HG02588 (cell line): ENCODE measurements at regions not wholly inside any gene's neighbourhood (a gene's known extent, or its start where the extent isn't known, plus 50 kb on each side); places are given as distances from the start of the nearest gene placed in this dataset.
"Not testable (repeated sequence)": the region's sequence is repeated elsewhere in the genome, so short reads cannot be mapped to it uniquely, and the experiment has no call there.

Experiments
- ATAC-seq: cut with Tn5 transposase; IDR thresholded peaks from one replicate; pipeline ENCODE4 v1.9.1; 2021; ENCODE audit warnings: mild to moderate bottlenecking, moderate library complexity; ENCODE audit not compliant: unreplicated experiment

DNA sequence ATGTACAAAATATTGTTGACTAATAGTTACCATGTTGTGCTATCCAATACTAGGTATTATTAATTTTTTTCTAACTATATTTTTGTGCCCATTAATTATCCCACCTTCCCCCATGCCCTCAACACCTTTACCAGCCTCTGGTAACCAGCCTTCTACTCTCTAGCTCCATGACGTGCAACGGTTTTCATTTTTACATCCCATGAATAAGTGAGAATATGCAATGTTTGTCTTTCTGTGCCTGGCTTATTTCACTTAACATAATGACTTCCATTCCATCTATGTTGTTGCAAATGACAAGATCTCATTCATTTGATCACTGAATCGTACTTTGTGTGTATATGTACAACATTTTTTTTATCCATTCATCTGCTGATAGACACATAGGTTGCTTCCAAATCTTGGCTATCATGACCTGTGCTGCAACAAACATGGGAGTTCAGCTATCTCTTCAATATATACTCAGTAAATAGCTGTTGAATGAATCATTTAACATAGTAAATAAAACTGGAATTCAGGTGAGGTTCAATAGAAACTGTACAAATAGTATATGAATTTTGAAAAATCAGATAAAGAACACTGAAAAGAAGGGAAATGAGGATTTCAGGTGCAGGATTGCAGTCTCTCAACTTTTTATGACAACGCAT is 509.0 kb upstream of the MIR17HG start:
- ATAC-seq = no peak

- no peak for ATAC-seq
These were observed 508.4 kb upstream of the MIR17HG start for GRCh38 chr13:90839061-90839460.

DNA sequence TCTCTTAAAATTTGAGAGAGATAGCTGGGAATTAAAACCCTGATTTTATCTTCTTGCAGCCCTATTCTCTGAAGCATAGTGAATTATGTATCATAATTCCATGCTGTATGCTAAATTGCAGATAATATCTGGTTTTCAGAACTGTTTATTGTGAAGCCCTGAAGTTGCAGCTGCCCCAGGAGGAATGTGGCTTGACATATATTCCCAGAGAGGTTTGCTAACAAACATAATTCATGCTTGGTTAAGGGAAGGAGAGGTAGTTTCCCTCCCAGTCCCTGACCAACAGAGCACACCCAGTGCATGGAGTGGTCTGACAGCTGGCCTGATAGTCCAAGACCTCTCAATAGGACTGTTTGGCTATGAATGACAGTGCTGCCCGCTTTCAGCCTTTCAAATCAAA is 500.6 kb upstream of the MIR17HG start:
- ATAC-seq = no peak

GRCh38 chr13:90853666-90854065 is 493.8 kb upstream of the MIR17HG start:
- ATAC-seq = not testable (repeated sequence)

DNA sequence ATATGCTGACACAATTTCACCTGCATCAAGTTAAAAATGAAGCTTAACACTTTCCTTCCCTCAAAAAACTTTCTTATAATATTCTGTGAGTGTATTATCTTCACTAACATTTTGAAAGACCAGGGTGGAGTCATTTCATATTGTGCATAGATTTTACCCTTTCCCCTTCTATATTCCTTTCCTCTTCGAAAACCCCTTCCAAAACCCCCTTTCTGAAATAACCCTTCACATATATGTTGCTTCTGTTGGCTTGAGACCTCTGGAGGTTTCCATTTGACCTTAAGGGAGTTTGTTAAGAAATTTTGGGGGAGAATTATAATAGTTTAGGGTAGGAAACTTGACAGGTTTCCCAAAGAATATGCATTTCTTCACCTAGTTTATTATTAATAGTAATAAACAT is 489.6 kb upstream of the MIR17HG start:
- no peak for ATAC-seq

GRCh38 chr13:90866006-90866405 is 481.5 kb upstream of the MIR17HG start:
- no peak for ATAC-seq

GRCh38 chr13:90867336-90867683 is 480.2 kb upstream of the MIR17HG start:
- ATAC-seq = peak; percentile 91

DNA sequence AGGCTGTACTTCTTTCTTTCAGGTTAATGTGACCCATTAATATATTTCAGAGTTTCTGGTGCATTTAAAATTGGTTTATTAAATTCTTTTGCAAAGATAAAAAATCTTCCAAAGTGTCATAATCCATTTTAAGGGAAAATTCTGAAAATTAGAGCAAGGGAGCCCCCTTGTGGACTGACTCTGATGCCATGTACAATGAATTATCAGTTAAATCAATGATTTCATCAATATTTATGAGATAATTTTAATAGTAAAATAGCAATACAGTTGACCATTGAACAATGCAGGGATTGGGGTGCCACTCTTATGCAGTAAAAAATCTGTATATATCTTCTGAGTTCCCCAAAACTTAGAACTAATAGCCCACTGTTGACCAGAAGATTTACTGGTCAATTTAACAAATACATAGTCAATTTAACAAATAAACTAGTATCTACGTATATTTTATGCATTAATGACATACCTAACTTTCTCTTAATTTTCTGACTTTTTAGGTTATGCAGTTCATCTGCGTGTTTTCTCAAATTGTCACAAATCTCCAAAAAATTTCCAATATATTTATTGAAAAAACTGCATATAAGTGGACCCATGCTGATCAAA is 479.1 kb upstream of the MIR17HG start:
- ATAC-seq = no peak

DNA sequence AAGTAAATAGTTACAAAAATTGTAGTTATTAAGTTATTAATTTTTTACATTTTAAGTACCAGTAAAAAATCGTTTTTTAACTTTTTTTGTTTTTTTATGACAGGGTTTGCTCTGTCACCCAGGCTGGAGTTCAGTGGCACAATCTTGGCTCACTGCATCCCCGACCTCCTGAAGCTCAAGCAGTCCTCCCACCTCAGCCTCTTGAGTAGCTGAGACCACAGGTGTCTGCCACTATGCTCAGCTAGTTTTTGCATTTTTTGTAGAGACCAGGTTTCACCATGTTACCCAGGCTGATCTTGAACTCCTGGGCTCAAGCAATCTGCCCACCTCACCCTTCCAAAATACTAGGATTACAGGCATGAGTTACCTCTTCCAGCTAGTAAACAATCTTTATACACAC is 477.9 kb upstream of the MIR17HG start:
- ATAC-seq = no peak

DNA sequence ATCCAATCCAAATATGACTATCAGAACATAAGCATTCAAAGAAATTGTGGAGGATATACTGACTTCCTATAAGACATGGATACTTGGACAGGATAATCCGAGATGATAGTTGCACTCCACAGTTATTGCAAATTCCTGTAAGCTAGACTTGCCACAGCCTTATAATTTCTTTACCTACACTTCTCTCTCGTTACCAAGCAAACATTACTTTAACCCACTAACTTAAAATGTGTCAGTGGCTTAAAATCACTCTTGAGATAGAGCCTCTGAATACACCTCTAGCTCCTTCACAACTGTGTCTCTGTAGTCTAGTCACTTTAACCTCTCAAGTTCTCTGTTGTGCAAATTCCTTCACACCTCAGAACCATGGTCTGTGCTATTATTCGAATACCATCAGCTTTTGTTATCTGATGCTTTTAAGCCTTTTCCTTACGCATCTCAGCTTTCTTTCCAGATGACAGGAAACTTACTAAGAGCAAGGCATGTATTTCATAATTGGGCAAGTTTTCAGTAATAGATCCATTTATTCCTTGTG is 474.9 kb upstream of the MIR17HG start:
- no peak for ATAC-seq

DNA sequence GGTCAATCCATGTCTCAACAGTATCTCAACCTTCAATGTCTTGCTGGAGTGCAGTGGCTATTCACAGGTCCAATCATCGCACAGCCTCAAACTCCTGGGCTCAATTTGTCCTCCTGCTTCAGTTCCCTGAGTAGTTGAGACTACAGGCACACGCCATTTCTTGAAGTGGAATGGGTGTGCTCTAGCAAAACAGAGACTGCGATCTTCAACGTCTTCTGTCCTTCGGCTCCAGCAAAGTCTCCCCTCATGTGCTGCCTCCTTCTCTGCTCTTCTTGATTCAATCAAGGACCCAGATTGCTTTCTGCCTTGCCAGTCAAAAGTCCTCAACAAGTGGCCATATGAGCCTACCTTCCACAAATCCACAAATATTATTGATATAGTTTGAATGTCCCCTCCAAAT is 466.7 kb upstream of the MIR17HG start:
- ATAC-seq = no peak

GRCh38 chr13:90882551-90882950 is 464.9 kb upstream of the MIR17HG start:
- no peak for ATAC-seq

- no peak for ATAC-seq
These were observed 463.9 kb upstream of the MIR17HG start for GRCh38 chr13:90883592-90883991.

DNA sequence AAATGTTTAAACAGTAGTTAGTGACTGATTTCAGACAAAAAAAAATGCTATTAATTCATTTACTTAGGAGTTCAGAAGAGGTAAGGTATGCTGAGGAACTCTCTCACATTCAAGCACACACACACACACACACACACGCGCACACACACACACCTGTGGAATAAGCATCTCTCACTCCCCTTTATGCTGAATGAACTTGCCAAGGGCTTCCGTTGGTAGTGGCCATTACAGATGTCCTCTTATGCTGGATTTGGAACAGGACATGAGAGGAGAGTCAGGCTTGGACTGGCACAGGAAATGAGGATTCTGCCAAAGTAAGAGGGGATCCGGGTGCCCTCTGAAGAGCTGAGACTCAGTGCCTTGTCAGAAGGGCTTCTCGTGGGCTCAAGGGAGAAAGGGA is 463.4 kb upstream of the MIR17HG start:
- ATAC-seq = no peak

- no peak for ATAC-seq
These were observed 457.3 kb upstream of the MIR17HG start for GRCh38 chr13:90889906-90890834.

- no peak for ATAC-seq
These were observed 456.2 kb upstream of the MIR17HG start for GRCh38 chr13:90891329-90891728.

GRCh38 chr13:90893199-90893598 is 454.3 kb upstream of the MIR17HG start:
- not testable (repeated sequence) for ATAC-seq

DNA sequence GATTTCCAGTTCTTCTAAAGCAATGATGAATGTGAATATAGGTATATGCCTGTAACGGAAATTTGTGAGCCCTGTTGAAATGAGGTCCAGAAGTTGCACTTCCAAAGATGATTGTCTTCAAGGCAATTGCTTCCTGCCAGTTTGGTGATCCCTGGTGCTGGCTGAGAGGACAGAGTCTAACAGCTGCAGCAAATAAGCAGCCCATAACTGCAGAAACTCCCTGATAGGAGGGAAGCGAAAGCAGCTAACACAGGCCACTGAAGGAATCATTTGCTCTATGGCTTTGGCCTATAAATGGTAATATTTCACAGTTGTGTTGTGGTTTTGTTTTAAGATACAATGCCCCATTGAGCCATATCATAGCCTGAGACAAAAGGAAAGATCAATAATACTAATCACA is 451.5 kb upstream of the MIR17HG start:
- ATAC-seq = no peak

- no peak for ATAC-seq
These were observed 448.7 kb upstream of the MIR17HG start for GRCh38 chr13:90898811-90899210.

- ATAC-seq = no peak
These were observed 448.1 kb upstream of the MIR17HG start for GRCh38 chr13:90899416-90899815.

DNA sequence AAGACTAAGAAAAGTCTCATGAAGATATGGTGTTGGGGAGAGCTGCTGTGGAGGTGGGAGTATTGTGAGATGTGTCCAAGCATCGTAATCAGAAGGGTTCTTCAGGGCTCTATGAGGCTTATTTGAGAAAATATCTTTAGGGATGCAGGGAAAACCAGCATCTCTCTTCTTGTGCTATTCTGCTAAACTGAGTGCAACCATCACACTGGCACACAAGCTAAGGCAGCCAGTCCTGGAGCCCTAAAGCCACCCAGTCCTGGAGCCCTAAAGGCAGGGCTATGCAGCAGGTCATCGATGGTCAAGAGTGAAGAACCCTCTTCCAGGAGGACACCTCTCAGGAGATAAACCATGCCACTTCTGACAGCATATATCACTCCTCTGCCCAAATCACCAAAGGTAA is 445.2 kb upstream of the MIR17HG start:
- no peak for ATAC-seq

DNA sequence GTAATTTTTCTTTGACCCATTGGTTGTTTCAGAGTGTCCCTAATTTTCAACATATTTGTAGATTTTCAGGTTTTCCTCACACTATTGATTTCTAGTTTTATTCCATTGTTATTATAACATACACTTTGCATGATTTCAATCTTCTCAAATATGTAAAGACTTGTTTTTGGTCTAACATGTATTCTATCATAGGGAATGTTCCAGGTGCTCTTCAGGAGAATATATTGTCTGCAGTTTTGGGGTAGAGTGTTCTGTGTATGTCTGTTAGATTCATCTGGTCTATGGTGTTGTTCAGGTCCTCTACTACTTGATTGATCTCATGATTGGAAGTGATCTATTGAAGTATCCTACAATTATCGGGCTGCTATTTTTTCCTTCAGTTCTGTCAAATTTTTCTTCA is 440.9 kb upstream of the MIR17HG start:
- no peak for ATAC-seq
